ACC112 (cell line): ENCODE measurements at regions not wholly inside any gene's neighbourhood (a gene's known extent, or its start where the extent isn't known, plus 50 kb on each side); places are given as distances from the start of the nearest gene placed in this dataset.
"Not testable (repeated sequence)": the region's sequence is repeated elsewhere in the genome, so short reads cannot be mapped to it uniquely, and the experiment has no call there.

ENCODE experiments used
- H2AFZ ChIP-seq: fragments of 200-600 bp; sonication (generic); one replicate; pipeline ENCODE4 v1.6.0; 2017; ENCODE audit warnings: antibody characterized with exemption, low read length; ENCODE audit not compliant: unreplicated experiment
- H3K27ac ChIP-seq: fragments of 200-600 bp; sonication (generic); 2 replicates; pipeline ENCODE4 v1.5.1; 2014; ENCODE audit warnings: low read depth, mild to moderate bottlenecking, antibody characterized with exemption, low read length, moderate library complexity
- H3K27me3 ChIP-seq: fragments of 200-600 bp; sonication (generic); 2 replicates; pipeline ENCODE4 v1.6.1; 2014; ENCODE audit warnings: mild to moderate bottlenecking, antibody characterized with exemption, low read length, moderate library complexity, mixed read lengths; ENCODE audit not compliant: insufficient read depth
- H3K36me3 ChIP-seq: fragments of 200-600 bp; sonication (generic); 2 replicates; pipeline ENCODE4 v1.6.1; 2016; ENCODE audit warnings: mild to moderate bottlenecking, antibody characterized with exemption, low read length, moderate library complexity, mixed read lengths; ENCODE audit not compliant: insufficient read depth
- H3K4me1 ChIP-seq: fragments of 200-600 bp; sonication (generic); one replicate; pipeline ENCODE4 v1.6.1; 2016; ENCODE audit warnings: low read length, mixed read lengths; ENCODE audit not compliant: insufficient read depth, unreplicated experiment, control insufficient read depth
- H3K4me3 ChIP-seq: fragments of 200-600 bp; sonication (generic); 2 replicates; pipeline ENCODE4 v1.5.1; 2014; ENCODE audit warnings: mild to moderate bottlenecking, low read depth, low read length
- H3K79me2 ChIP-seq: fragments of 200-600 bp; sonication (generic); one replicate; pipeline ENCODE4 v1.6.0; 2016; ENCODE audit warnings: low read length; ENCODE audit not compliant: control insufficient read depth, unreplicated experiment, insufficient read depth

DNA sequence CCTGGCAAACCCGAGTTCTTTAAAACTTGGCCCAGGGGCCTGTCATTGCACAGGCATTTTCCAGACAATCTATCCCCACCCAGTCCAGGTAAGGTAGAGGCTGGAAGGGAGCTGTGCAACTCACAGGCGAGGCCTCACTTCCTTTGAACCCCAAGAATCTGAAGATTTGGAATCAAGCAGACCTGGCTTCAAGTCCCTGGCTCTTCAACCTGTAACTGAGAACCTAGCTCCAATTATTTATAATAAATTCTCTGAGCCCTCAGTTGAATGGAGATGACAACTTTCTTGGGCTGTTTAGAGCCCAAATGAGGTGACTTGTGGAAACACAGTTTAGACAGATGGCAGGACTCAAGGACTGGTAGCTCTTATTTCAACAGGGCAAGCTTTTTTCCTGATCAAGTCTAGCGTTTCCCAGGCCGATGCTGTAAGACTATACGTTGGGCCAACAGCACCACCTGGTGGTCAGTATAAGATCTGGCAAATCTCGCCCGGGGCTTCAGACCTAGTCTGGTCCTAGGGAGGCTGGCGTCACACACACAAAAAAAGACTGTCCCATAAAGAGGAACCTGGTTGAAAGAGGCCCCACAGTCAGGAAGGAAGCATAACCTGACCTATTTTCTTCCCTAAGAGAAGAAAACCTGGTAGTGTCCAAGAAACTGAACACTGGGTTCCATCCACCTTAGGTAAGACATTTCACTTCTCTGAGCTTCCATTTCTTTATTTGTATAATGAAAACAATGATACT lies 117.9 kb downstream of the C17orf67 start:
- no peaks in the 10 kb centered on the region for H3K79me2 ChIP-seq
- H3K4me3 ChIP-seq: no peak overlapping the region
- H3K27ac ChIP-seq: no peak overlapping the region
- H3K4me1 ChIP-seq: no peaks in the 10 kb centered on the region
- no peak overlapping the region for H2AFZ ChIP-seq
- H3K36me3 ChIP-seq: no peaks in the 10 kb centered on the region
- H3K27me3 ChIP-seq: peaks cover 13% of the 10 kb centered on the region; the same call in 1 of the 2 replicates

DNA sequence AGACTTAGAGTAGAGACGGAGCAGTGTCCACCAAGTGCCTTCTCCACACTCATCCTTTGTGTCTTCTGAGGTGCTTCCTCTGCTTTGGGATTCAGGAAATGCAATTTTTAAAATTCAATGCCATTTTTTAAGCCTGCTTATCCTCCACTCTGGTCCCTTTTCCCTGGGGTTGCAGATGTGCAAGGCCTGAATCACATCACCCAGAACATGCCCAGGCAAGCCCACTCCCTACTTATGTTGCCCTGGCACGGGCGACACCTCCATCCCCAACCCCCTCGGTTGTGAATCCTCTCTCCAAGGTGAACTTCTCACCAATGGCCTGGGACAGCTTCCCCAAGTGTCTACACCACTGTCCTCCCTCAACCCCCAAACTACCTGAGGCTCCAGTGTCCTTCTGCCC lies 116.2 kb downstream of the C17orf67 start:
- H3K27ac ChIP-seq: no peak overlapping the region

GRCh38 chr17:56718515-56718914 lies 115.2 kb downstream of the C17orf67 start:
- no peak overlapping the region for H3K27ac ChIP-seq
- no peak overlapping the region for H2AFZ ChIP-seq
- peaks cover 24% of the 10 kb centered on the region for H3K27me3 ChIP-seq
- H3K36me3 ChIP-seq: no peaks in the 10 kb centered on the region
- no peaks in the 10 kb centered on the region for H3K79me2 ChIP-seq
- no peaks in the 10 kb centered on the region for H3K4me1 ChIP-seq
- no peak overlapping the region for H3K4me3 ChIP-seq

More for the DNA sequence above, 116.2 kb downstream of the C17orf67 start:
- H3K79me2 ChIP-seq: no peaks in the 10 kb centered on the region
- H2AFZ ChIP-seq: no peak overlapping the region
- H3K4me3 ChIP-seq: no peak overlapping the region
- H3K4me1 ChIP-seq: no peaks in the 10 kb centered on the region
- peaks cover 24% of the 10 kb centered on the region for H3K27me3 ChIP-seq
- no peaks in the 10 kb centered on the region for H3K36me3 ChIP-seq

GRCh38 chr17:56723421-56723820 lies 110.3 kb downstream of the C17orf67 start:
- Histone ChIP-seq H3K4me1 (no peaks in the 10 kb centered on the region), H3K27me3 (peaks cover 43% of the 10 kb centered on the region), H3K79me2 (no peaks in the 10 kb centered on the region), H3K27ac (no peak overlapping the region), H2AFZ (no peak overlapping the region), H3K36me3 (no peaks in the 10 kb centered on the region), H3K4me3 (no peak overlapping the region)

GRCh38 chr17:56724664-56725063 lies 109.1 kb downstream of the C17orf67 start:
- no peaks in the 10 kb centered on the region for H3K36me3 ChIP-seq
- H3K27me3 ChIP-seq: peaks cover 50% of the 10 kb centered on the region

GRCh38 chr17:56725144-56725543 lies 108.6 kb downstream of the C17orf67 start:
- Histone ChIP-seq H3K27ac (no peak overlapping the region), H3K4me3 (no peak overlapping the region), H3K27me3 (peaks cover 55% of the 10 kb centered on the region), H3K36me3 (no peaks in the 10 kb centered on the region), H3K79me2 (no peaks in the 10 kb centered on the region), H3K4me1 (no peaks in the 10 kb centered on the region), H2AFZ (no peak overlapping the region)

More at GRCh38 chr17:56724664-56725063, 109.1 kb downstream of the C17orf67 start:
- no peak overlapping the region for H2AFZ ChIP-seq
- H3K27ac ChIP-seq: no peak overlapping the region
- H3K79me2 ChIP-seq: no peaks in the 10 kb centered on the region
- no peak overlapping the region for H3K4me3 ChIP-seq
- no peaks in the 10 kb centered on the region for H3K4me1 ChIP-seq

DNA sequence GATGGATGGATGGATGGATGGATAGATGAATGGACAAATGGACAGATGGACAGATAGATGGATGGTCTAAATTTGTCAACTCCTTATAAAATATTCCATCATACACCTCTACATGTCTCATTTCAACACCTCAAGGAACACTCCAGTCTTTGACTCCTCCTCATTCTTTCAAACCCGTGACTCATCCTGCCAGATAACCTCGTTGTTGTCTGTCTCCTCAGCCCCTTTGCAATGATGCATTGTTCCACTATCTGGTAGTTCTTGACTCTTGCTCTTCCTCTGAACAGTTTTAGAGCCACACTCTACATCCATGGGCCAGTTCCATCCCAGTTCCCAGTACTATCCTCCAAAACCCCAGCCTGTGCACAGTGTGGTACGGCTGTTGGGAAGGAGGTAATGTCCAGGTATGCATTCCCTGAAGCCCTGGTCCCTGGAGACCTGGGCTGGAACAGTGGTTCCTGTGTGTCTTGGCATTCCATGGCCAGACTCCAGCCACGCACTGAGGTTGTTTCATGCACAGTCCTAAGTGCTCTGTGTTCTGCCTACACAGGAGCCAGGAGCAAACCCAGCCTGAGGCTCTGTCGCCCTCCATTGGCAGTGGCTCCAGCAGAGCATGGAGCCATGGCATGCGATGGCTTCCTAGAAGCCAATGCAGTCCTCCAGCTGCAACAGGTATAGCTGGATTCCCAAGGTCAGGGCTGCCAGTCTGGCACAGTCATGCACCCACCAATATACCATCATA lies 105.7 kb downstream of the C17orf67 start:
- Histone ChIP-seq H3K27me3 (peaks cover 48% of the 10 kb centered on the region), H3K4me3 (no peak overlapping the region)

DNA sequence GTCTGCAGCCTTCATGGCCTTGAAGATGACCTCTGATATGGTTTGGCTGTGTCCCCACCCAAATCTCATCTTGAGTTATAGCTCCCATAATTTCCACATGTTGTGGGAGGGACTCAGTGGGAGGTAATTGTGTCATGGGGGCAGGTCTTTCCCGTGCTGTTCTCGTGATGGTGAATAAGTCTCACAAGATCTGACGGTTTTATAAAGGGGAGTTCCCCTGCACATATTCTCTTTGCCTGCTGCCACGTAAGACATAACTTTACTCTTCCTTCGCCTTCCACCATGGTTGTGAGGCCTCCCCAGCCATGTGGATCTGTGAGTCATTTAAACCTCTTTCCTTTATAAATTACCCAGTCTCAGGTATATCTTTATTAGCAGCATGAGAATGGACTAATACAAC lies 102.6 kb downstream of the C17orf67 start:
- H3K27ac ChIP-seq, H3K79me2 ChIP-seq, H3K4me3 ChIP-seq, H3K36me3 ChIP-seq, H2AFZ ChIP-seq, H3K4me1 ChIP-seq: not testable (repeated sequence)
- H3K27me3 ChIP-seq: peaks cover 42% of the 10 kb centered on the region; the same call in 1 of the 2 replicates

More for the DNA sequence above, 105.7 kb downstream of the C17orf67 start:
- no peaks in the 10 kb centered on the region for H3K36me3 ChIP-seq
- H2AFZ ChIP-seq: no peak overlapping the region
- no peaks in the 10 kb centered on the region for H3K79me2 ChIP-seq
- H3K27ac ChIP-seq: no peak overlapping the region
- H3K4me1 ChIP-seq: no peaks in the 10 kb centered on the region

DNA sequence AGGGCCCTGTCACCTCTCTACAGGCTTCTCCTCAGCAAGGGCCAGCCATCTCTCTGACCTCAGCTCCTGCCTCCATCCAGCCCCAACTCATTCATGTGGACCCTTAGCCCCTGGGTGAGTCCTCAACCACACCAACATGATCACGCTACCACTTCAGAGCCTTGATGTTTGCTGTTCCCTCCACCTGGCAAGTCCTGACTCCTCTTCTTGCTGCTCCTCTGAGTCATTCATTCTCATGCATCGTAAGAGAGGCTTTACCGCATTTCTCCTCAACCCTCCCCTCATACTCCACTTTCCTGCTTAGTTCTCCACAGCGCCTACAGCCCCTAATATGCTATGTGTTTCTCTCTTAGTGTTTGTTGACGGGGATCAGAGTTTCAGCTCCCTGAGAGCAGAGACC lies 99.9 kb downstream of the C17orf67 start:
- Histone ChIP-seq H3K4me1 (no peaks in the 10 kb centered on the region), H3K27me3 (peaks cover 34% of the 10 kb centered on the region; the same call in 1 of the 2 replicates), H3K36me3 (no peaks in the 10 kb centered on the region), H3K79me2 (no peaks in the 10 kb centered on the region), H2AFZ (no peak overlapping the region), H3K4me3 (no peak overlapping the region), H3K27ac (no peak overlapping the region)

GRCh38 chr17:56735842-56736241 lies 97.9 kb downstream of the C17orf67 start:
- Histone ChIP-seq H3K4me1 (no peaks in the 10 kb centered on the region), H3K27ac (no peak overlapping the region), H3K36me3 (no peaks in the 10 kb centered on the region)

More at GRCh38 chr17:56735842-56736241, 97.9 kb downstream of the C17orf67 start:
- peaks cover 38% of the 10 kb centered on the region for H3K27me3 ChIP-seq
- H3K79me2 ChIP-seq: no peaks in the 10 kb centered on the region
- H2AFZ ChIP-seq: no peak overlapping the region
- H3K4me3 ChIP-seq: no peak overlapping the region
